CD4-positive, alpha-beta T cell treated with Interleukin-6 at 100 ng/mL for 8 hours (primary cell): ENCODE measurements at regions not wholly inside any gene's neighbourhood (a gene's known extent, or its start where the extent isn't known, plus 50 kb on each side); places are given as distances from the start of the nearest gene placed in this dataset.
"Not testable (repeated sequence)": the region's sequence is repeated elsewhere in the genome, so short reads cannot be mapped to it uniquely, and the experiment has no call there.

ENCODE experiments used
- DNase-seq: peaks from one replicate; pipeline ENCODE4 v3.0.0-alpha.2; 2020; ENCODE audit warnings: mixed read lengths, low spot score

DNA sequence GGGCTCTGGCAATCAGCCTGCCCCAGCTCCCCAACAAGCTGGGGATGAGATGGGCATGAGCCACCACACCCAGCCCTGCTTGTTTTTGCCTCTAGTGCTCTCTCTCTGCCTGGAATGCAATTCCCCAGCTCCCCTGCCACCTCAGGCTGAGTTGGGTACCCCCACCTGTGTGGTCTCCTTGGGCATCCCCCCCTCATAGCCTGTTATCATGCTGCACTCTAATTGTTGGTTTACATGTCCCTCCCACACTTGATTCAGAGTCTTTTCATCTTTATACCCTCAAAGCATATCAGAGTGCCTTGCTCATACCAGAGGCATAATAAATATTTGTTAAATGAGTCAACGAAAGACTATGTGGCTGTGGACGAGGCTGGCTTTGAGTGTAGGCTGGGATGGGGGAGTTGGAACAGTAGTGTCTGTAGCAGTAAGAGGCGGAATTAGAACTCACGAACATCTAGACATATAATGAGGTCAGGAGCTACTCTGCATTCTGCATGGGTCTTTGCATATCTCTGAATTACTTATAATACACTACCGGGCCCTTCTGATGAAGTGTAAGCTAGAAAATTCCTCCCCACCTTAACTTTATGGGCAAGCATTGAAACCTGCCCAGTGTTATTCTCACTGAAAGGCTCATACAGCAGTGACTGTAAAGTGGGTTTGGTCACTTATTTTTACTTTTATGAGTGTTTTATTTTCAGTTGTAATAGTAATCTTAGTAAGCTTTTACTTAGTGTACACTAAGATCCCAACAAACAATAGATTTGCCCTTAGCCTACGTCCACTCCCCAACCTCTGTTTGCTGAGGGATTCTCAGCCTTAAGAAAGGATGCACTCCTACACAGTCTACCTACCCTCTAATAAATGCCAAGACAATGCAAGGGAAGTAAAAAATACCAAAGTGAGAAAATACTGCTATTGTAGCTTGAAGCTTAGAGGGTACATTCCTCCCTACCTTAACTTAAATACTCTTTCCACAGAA lies 58.7 kb downstream of the EDN1 start:
- no peak for DNase-seq

- DNase-seq, result no peak
Measured at GRCh38 chr6:12350644-12351170, 60.5 kb downstream of the EDN1 start.

DNA sequence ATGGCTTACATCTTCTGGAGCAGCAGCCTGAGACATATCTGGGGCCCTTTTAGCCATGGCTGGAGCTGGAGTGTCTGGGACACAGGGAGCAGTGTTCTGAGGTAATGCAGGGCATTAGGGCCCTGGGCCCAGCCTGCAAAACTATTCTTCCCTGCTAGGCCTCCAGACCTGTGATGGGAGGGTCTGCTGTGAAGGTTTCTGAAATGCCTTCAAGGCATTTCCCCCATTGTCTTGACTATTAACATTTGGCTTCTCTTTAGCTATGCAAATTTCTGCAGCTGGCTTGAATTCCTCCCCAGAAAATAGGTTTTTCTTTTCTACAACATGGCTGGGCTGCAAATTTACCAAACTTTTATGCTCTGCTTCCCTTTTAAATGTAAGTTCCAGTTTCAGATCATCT lies 61.5 kb downstream of the EDN1 start:
- DNase-seq, result no peak

DNA sequence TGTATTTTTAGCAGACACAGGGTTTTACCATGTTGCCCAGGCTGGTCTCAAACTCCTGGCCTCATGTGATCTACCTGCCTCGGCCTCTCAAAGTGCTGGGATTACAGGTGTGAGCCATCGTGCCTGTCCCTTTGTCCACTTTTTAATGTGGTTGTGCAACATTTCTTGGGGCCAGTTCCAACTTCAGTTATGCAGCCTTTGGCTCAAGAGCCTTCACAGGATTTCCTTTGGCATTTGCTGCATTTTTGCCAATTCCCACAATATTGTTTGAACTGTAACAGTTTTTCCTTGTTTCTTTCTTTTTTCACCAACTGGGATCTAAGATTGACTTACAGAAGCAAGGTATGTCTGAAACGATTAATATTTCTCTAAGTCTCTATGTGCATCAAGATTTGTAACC lies 63.6 kb downstream of the EDN1 start:
- DNase-seq, result no peak

GRCh38 chr6:12354499-12354898 lies 64.3 kb downstream of the EDN1 start:
- no peak for DNase-seq

- DNase-seq, result no peak
Measured at GRCh38 chr6:12355354-12355753, 65.2 kb downstream of the EDN1 start.

- DNase-seq, result no peak
Measured at GRCh38 chr6:12356431-12356830, 66.3 kb downstream of the EDN1 start.

DNA sequence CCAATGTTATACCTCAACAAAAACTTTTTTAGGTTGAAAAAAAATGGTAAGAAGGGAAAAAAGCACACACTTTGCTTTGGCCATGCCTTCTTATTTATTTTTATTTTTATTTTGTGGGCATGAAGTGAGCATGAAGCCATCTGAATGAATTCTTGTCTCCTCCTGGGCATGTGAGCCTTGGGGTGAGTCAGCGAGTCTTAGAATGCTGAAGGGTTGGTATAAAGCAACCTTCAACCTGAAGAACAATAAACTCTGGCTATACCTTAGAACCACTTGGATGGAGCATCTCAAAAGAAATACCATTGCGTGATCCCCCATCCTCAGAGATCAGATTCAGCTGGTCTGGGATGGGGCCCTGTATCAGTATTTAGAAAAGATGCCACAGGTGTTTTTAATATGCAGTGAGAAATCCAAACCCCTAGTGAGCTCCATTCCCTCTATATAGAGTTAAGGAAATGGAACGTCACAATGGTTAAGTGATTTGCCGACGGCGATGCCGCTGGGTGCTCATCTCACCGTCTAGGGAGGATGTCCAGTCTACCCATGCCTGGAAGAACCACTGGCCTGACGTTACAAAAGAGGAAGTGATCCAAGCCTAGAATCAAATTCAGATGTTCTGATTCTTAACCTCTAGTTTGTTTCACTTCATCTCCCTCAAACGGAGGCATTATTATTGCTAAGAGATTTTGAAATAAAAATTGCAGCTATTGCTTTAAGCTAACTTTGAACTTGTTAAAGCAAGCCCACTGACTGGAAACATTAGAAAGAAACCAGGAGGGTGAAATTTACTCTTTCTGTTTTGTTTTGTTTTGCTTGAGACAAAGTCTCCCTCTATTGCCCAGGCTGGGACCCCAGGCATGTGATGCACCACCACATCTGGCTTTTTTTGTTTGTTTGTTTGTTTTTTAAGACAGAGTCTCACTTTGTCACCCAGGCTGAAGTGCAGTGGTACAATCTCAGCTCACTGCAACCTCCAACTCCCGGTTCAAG lies 67.1 kb downstream of the EDN1 start:
- DNase-seq, result no peak

- DNase-seq, result no peak
Measured at GRCh38 chr6:12359036-12359435, 68.9 kb downstream of the EDN1 start.

DNA sequence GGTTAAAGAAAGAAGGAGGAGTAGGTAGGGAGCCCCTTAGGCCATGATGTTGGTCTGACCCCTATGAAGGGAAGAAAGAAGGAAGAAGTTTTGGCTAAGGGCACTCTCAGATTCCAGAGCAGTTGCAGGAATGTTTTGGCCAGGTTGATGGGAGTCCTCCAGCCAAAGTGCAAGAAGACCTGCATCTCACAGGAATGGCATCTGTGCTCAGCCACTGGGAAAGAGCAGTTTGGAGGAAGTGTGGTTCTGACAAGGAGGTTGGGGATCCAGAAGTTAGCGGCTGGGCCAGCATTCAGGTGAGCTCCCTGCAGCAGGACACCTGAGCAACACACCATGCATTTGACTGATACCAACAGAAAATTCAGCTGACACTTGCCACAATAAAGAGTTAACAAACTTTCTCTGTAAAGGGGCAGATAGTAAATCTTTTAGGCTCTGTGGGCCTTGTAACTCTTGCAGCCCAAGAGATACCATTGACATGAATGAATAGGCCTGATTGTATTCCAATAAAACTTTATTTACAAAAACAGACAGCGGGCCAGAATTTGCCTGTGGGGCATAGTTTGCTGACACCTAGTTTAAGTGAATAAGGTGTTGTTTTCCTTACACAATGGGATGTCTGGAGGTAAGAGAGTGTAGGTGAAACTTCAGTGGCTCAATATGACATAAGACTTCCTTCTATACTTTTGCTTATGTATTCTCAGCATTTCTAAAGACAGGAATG lies 71.0 kb downstream of the EDN1 start:
- no peak for DNase-seq

- DNase-seq, result not testable (repeated sequence)
Measured at GRCh38 chr6:12363277-12363650, 73.1 kb downstream of the EDN1 start.

DNA sequence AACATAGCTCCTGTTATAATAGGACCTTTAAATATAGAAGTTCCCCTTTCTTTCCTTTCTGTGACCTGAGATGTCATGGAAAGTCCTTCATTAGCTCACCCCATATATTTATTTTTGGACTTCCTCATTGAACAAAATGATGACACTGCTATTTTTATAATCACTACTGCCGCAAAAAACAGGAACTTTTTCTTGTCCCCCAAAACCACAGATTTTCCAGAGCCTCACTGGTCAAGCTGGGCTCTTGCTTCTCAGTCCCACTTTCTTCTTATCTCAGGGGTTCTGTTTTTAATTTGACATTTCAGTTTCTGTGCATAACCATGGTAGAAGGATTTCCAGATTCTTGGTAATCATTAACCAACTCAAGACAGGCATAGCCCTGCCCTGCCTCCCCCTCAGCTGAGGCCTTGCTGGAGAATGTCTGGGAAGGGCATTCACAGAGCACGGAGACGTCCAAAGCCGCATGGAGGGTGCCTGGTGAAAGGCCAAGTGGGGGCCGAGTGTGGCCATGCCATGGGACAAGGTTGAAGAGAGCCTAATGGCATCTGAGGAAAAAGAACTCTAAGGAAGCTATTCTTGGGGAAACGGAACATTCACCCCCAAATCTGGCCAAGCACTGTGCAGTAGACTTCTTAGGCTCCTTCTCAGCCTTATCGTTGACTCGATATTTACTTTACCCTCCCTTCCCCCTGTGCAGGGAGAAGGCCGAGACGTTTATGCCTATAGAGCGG lies 73.7 kb downstream of the EDN1 start:
- DNase-seq, result no peak

GRCh38 chr6:12364621-12365020 lies 74.5 kb downstream of the EDN1 start:
- no peak for DNase-seq

DNA sequence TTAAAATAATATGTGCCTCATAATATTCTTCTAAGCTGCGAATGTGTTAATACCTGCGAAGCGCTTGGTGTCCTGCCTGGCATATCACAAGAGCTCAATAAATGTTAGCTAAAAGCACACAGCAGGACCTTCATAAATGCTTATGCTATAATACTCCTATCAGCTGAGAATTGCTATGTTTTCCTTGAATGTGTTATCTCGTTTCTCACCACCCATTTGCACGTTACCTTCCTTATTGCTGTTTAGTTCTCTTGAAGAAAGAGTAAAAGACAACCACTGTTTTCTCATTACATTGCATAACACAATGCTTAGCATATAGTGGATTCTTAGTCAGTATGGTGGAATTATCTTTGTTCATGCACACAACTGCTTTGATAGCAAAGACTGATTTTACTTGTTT lies 76.6 kb downstream of the EDN1 start:
- no peak for DNase-seq

- no peak for DNase-seq
Measured at GRCh38 chr6:12367412-12367811, 77.3 kb downstream of the EDN1 start.

DNA sequence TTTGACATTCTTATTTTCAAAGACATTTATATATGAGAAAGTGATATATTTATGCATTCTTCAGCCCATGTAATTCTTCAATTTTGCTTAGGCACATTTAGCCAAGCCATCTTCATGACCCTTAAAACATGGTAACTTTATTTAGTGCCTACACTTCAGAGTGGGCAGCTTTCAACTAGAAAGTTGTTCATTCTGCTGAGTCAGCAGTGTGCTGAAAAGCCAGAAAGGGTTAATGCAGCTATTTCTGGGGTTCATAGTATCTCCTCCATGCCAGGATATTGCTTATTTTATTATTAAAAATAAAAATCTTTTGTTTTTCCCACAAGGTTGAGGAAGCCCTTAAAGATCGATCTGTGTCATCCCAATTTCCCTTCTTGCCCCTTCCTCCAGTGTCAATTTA lies 79.2 kb downstream of the EDN1 start:
- no peak for DNase-seq

GRCh38 chr6:12369781-12370262 lies 79.7 kb downstream of the EDN1 start:
- no peak for DNase-seq

DNA sequence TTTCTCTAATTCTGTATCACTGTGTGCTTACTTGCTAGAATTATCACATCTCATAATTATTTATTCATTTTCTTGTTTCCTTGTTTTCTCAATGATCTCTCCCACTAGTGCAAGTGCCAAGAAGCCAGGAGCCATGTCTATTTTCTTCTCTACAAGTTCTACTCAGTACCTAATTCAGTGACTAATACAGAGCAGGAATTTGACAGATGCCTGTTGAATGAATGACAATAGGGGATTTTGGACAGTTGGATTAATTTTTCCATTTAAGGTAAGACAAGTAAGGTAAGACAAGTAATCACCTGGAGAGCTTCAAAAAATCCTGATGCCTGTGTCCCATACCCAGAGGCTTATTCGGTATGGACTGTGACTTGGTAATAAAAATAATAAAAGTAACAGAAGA lies 81.0 kb downstream of the EDN1 start:
- DNase-seq, result no peak

DNA sequence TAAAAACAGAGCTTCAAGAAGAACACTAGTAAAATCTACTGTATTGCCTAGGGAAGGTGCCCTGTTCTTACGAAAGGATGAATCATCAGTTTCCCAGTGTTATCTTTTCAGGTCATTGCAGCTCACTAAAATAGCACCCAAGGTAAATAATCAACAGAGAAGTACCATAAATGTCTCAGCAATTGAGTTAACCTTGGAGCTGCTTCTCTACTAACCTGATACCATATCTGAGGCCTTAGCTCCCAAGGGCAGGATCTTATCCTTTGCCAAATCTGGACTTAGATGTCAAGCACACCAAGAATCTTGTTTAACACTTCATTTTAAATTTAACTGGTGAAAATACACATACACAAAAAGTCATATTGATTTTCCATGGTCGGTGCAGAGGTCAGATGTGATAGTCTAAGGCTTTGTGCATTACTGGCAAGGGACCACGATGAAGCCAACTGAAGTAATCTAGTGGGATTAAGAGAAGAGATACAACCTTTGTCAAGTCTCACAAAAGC lies 81.5 kb downstream of the EDN1 start:
- no peak for DNase-seq

- no peak for DNase-seq
Measured at GRCh38 chr6:12379181-12379580, 89.0 kb downstream of the EDN1 start.

GRCh38 chr6:12381587-12381986 lies 91.4 kb downstream of the EDN1 start:
- DNase-seq, result no peak
